Epidermal melanocyte (primary cell): ENCODE measurements at regions not wholly inside any gene's neighbourhood (a gene's known extent, or its start where the extent isn't known, plus 50 kb on each side); places are given as distances from the start of the nearest gene placed in this dataset.

Experiments used
- DNase-seq: peaks from one replicate; pipeline ENCODE4 v3.0.0; 2011; ENCODE audit warnings: low spot score; ENCODE audit not compliant: insufficient read length

DNA sequence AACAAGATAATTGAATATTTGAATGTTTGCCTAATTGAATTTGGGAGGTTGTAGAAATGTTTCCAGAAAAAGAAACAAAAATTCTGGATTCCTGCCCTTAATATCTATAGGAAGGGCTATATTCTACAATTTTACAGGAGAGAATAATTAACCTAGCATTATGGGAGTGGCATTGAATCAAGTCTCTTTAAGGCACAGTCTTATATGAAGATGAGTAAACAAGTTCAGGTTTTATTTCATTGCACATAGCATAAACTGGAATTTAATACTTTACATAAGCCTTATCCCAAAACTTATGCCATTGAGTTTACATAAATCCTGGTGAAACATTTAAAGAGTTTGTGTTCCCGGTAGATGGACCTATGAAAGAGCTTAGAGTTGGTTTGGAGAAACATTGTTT is 138.1 kb upstream of the ADAMTSL1 start:
- DNase-seq = no peak

DNA sequence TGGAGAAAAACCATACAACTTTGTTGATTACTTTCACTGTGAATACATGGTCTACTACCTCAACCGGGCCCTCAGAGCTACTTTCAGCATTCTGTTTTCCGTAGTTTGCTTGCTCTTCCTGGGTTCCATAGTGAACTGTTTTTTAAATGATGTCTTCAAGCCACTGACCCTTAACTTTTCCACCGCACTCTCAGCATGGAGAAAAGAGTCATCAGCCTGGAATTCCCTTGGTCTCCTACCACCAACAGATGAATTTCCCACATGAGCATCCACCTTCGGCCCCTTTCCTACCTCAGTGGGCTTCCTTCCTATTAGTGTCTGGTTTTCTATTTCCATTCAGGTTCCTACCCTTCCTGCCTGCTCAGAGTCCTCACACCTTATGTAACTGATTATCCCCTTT is 135.9 kb upstream of the ADAMTSL1 start:
- no peak for DNase-seq

DNA sequence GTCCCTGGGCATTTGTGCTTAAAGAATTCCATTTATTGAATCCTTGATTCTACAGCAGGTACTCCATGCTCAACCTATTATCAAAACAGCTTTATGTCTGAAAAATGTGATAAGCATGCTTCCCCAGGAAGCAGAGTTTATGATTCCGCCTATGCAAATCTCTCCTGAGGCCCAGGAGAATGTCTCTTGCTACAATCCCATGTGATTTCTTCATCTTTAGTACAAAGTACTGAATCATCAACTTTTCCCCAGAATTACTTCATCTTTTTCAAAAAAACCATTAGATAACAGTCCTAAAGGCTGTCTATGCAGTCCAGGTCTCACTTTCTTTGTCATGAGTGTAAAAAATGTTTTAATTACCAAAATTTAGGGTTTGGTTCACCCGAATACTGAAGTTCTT is 130.2 kb upstream of the ADAMTSL1 start:
- DNase-seq = no peak

DNA sequence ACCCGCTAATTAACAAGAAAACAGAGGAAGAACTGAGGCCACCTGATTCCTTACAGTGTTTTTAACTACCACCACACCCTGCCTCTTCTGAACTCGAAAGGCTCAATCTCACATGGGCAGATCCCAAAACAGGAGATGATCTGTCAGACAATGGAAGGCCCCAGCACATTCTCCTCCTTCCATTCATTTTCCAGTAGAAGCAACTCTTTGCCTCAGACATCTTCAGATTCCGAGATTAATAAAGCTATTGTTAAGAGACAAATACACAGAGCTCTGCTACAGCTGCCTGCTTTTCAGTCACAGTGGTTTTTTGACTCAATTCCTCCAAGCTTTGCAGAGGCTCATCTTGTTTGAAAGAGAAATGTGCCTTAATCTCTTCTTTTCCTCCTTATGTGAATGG is 127.2 kb upstream of the ADAMTSL1 start:
- DNase-seq = no peak

DNA sequence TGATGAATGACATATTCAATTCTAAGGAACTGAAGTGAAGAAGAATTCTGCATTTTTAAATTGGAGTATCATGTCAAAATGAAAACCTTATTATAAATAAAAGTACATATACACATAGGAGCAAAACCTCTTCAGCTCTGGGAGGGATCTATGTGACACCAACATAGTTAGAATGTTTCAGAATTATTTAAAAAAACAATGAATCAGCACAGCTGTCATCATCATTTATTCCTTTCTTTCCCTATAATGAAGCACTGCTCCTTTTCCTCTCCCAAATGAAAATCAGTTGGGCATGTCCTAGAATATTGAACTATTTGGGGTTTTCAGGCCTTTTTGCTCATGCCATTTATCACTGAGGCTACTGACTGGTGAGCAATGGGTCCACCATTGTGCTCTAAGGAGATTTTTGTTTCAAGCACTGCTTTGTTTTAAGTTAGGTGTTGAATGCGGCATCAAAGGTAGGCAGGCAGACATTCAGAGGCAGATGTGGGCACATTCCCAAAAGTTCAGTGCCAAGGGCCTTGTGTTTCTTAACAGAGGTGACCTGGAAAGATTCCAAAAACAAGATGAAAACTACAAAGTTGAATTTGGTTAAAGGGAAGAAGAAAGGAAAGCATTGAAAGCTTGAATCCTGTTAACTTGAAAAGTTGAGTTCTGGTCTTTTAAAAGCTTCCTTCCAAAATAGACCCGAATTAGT is 126.4 kb upstream of the ADAMTSL1 start:
- DNase-seq = no peak

DNA sequence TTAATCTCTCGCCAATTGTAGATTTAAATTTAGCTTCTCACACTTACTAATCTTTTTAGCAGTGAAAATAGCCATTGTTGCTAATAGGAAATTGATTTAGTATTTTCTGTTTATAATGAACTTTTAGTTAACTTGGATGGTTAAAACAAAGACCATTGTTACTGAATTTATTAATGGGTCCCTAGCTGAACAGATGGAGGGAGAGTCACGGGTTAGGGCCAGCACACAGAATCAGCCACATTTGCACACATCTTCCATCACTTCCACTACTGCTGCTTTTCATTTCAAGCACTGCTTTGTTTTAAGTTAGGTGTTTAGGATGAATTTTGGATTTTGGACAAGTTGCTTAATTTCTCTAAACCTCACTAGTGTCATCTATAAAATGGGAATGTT is 125.9 kb upstream of the ADAMTSL1 start:
- DNase-seq = no peak

DNA sequence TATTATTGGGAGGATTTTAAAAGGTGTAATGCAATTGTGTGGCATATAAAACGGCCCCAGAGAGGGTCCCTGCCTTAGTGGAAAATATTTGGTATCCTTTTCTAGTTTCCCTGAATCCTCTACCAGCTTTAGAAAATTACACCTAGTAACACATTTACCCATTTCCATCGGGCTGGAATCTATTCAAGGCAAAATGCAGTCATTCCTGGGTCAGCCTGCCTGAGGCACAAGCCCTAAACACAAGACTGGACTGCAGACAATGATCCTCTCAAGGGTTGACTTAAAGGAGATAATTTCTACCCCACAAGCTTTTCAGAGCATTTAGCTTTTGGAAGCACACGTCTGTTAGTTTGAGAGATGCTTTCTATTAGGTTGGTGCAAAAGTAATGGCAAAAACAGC is 124.4 kb upstream of the ADAMTSL1 start:
- no peak for DNase-seq

DNA sequence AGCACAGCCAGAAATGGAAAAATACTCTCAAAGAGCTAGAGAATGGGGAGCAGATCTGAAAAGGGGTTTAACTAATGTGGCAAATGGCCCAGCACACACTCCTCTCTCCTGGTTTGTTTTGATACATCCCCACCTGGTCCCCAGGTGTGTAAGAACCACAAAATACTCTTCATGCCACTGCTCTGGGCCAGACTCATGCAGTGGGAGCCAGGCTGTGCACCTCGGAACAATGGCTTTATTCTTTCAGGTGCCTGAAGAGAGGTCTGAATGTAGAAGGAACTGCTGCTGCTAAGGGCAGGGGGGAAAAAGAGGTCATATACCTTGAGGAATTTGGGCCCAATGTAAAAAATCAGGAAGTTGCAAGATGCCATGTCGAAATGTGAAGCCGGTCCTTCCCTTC is 123.9 kb upstream of the ADAMTSL1 start:
- no peak for DNase-seq

DNA sequence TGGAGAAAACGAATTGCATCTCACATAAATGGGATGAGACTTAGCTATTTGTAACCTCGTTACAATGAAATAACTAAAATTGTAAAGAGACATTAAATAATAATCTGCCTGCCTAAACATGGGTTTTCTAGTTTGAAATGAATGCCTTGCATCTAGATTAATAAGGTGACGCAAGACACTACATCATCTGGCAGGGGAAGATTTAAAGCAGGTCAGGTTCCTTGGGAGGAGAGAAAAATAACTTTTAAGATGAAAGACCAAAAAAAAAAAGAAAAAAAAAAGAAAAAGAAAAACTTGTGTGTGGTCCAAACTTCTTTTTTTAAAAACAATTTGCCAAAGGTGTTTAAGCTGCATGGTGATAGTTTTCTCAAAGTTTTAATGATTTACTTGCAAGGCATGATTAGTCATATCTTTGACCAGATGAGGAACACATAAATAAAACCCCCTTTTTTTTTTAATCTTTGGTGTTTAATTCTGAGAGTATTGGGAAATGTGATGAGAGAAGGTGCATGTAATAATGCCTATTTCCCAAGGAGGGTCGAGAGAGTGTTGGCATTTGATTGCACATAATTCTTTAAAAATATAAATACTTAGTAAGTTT is 122.9 kb upstream of the ADAMTSL1 start:
- DNase-seq = no peak

DNA sequence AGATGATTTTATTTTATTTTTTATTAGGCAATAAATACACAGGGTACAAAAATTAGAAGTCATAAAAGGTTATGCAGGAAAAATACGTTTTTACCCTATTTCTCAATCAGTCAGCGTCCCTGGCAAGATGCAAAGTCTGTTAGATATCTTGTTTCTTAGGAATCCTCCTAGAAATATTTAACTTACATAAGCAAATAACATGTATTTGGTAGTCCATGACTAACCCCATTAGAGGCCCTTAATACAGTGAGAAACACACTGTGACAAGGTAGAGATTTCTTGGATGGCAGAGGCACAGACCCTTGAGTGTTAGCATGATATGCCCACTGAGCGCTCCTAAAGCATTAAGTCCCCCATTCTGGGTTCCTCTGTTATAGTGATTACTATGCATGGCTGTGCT is 121.2 kb upstream of the ADAMTSL1 start:
- no peak for DNase-seq

DNA sequence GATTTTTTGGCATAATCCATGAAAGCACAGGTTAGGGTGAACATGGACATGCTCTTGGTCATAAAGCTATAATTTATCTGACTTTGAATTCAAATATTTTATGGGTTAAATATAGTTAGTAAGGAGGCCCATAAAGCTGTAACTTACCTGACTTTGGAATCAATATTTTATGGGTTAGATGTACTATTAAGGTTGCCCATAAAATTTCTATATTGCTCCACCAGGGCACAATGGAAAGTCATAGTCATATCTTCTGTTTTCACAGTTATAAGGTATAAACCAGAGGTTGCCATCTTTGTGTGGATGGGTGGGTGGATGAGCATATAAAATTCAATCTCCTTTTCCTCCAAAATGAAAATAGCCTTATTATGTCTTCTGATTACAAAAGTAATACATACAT is 120.5 kb upstream of the ADAMTSL1 start:
- no peak for DNase-seq

DNA sequence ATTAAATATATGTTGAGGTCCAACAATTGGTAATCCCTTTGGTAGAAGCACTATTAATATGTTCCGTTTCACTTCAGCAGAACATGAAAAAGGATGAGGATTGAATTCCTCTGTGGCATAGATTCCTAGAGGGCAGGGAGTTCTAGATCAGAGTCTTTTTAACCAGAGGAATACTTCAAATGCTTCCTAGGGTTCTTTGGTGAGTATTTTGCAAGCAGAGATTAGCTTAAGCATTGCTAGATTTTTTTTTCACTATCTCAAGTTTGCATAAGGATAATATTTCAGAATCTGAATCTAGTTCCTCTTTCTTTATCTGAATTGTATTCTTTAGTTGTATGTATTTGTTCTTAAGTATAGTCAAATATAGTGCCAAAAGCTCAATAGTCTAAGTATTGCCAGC is 116.6 kb upstream of the ADAMTSL1 start:
- DNase-seq = no peak

DNA sequence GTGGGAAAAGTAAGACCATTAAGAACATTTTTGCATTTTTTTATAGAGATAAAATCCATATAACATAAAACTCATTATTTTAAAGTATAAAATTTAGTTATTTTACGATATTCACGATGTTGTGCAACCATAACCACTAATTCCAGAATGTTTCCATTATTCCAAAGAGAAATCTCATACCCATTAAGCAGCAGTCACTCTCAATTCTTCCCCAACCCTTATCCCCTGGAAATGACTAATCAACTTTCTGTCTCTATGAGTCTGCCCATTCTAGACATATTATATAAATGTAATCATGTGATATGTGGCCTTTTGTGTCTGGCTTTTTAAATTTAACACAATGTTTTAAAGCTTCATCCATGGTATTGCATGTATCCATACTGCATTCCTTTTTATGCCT is 115.6 kb upstream of the ADAMTSL1 start:
- DNase-seq = no peak

DNA sequence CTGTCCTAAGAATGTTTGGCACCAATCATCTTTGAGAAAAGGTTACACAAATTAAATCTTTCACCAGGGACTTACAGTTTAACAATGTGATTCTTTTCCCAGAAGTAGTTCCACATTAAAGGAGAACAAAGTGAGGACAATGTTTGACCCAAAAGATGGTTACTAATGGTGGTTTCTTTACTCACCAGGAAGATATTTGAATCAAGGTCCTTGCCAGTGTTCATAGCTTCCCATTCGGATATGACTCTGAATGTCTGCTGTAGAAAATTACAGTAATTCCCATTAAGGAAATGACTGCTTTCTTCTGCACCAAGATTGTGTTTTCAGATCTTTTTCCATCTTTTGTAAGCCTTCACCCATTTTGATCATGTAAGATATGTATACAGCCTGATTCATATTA is 114.6 kb upstream of the ADAMTSL1 start:
- no peak for DNase-seq

DNA sequence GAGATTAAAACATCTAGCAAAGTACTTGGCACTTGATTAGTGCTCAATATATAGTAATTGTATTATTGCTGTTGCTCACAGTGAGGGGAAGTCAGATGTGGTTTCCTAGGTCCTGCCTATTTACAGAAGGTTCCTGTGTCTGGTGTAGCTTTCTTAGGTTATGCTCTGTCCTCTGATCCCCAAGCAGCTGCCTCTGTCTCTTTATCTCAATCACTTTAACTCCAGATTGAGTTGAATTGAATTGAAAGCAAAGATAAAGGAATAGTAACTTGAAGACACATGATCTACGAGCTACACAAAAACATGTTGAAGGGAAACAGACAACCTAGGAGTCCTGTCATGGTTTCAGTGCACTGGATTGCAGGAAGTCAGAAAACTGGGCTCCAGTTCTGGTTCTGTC is 113.9 kb upstream of the ADAMTSL1 start:
- DNase-seq = no peak

DNA sequence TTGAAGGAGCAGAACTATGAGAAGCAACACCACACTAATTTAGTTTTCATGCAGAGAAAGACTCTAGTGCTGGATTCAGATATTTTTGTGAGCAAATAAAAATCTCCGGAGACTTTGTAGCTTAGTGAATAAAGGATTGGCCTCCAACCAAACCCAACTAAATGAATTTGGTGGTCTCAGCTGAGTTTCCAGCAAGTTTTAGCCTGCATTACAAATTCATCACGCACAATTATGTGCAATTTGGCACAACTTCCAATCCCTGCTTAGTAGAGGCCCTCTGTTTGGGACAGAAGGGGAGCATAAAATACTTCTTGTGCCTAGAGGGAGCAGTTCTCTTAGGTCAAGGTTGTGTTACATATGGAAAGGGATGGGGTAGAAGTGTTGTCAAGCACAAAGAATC is 112.3 kb upstream of the ADAMTSL1 start:
- DNase-seq = no peak

DNA sequence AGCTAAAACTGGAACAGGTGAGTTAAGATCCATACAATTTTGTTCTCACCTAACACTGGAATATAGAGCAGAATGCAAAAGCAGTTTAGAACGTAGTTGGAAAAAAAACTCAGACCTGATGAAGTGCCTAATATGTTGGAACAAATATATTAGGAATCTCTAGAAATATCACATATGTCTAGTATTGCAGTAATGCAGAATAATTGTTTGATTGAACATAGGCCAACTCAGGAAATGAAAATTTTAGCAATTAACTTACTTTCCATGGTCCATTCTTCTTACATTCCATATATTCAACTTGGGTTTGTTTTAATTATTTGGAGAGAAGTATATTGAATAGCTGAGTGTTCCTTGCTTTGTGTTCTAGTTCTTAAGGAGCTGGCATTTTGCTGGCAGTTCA is 111.8 kb upstream of the ADAMTSL1 start:
- no peak for DNase-seq

DNA sequence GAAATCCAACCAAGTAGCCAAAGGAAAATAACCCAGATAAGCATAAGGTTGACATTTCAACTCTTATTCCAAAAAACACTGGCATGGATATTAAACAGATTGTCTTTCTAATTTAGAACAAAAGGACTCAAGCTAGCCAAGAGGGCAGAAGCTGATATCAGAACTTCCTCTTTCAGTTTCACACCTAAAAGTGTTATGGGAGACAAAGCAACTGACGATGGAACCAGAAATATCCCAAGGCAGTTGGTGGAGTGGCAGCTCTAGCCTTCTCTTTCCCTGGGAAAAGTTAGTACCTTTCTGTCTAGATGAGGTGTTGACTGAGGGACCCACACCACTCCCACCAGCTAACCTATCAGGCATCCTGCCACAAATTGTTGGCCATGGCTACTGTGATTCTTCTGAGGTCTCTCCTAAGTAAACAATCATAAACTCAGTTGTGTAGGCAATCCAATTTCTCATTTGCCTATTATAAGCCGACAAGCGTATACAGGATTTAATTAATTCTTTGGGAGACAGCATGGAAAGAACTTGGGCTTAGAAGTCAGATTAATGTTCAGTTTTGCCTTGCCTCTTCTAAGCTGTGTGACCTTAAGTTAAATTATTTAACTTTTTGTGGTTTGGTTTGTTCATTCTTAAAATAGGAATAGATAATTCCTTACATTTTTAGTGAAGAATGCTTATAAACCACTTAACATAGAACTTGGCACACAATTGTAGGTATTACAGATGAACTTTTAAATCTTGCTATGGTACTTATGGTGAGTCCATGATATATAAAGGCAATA is 110.9 kb upstream of the ADAMTSL1 start:
- no peak for DNase-seq

DNA sequence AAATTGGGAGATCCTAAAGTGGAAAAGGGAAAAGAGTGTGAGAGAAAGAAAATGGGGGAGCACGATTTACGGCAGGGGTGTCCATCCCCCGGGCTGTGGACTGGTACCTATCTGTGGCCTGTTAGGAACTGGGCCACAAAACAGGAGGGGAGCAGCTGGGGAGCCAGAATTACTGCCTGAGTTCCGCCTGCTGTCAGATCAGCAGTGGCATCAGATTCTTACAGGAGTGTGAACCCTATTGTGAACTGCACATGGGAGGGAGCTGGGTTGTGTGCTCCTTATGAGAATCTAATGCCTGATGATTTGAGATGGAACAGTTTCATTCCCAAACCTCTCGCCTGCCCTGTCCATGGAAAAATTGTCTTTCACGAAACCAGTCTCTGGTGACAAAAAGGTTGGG is 108.3 kb upstream of the ADAMTSL1 start:
- no peak for DNase-seq

DNA sequence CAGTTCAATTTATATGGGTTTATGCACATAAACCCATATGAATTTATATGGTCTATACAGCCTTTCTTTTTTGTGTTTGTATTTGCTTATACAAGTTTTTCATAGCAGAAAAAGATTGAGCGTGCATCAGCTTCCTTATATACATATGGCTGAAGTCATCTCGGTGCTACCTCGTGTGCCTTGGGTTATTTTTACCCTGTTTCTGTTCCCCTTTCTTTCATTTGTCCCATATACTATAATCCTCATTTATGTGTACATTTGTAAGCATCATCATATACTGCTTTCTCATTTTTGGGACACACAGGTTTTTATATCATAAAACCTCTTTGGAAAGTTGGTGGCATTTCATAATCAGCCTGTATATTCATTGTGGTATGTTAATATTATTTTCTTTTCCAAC is 107.8 kb upstream of the ADAMTSL1 start:
- no peak for DNase-seq

DNA sequence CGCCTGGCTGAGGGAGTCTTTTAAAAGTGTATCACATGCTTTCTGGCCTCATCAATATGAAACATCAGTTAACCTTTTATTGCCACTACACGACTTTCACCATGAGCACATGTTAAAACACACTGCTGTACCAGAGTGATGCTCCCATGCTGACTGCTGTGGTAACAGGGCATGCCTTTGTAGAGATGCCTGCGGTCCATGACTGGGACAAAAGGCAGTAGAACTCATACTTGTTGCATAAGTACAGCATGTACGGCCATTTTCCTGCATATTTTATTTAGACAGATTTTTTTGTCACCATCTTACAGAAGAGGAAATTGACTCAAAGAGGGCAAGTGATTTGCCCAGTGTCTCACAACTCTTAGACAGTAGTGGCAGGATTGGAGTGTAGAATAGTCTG is 105.7 kb upstream of the ADAMTSL1 start:
- DNase-seq = no peak

DNA sequence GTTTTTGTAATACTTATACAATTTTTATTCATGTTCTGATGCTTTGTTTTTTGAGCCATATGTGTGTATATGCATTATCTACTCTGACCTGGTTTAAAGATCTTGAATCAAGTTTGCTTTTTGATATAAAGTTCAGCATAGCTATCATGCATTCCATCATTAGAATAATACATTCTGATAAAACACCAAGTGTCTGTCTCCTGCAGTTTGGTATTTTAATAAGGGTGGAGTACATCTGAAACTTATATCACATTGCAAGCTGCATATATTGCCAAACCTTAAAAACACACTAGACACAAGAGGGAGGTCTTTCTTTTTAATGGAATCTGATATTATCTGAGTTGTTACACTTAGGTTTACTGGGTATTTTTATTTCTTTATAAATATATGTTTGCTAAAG is 102.8 kb upstream of the ADAMTSL1 start:
- DNase-seq = no peak

DNA sequence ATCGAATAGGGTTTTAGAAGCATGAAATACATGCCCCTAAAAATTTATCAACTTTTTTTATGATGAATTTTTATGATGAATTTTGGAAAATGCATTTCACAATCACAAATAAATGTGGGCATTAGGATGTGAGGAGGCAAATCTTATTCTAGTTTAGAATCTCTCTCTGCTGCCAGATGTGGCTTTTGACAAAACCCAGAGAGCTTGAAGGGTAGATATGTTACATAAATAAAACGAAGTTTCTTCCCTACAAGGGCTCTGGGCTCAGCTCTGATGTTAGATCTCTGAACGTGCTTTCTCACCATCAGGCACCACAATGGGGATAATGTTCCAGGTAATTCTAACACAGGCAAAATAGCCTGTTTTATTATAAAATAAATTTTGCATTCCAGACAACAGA is 102.3 kb upstream of the ADAMTSL1 start:
- DNase-seq = no peak
